Endodermal cell (in vitro differentiated cells): ENCODE measurements at regions not wholly inside any gene's neighbourhood (a gene's known extent, or its start where the extent isn't known, plus 50 kb on each side); places are given as distances from the start of the nearest gene placed in this dataset.
A peak's percentile ranks its signal among the peaks of the same experiment; 100 is the strongest.

Experiments used
- DNase-seq: peaks from one replicate; pipeline ENCODE4 v3.0.0-alpha.2; 2017
- H3K27ac ChIP-seq: 2 replicates; pipeline ENCODE4 v1.5.1; 2013; ENCODE audit warnings: mild to moderate bottlenecking, low read depth, low read length, moderate library complexity
- H3K27me3 ChIP-seq: 2 replicates; pipeline ENCODE4 v1.6.1; 2013; ENCODE audit warnings: mild to moderate bottlenecking, low read length, moderate library complexity; ENCODE audit not compliant: insufficient read depth, control insufficient read depth, poor library complexity, severe bottlenecking
- H3K36me3 ChIP-seq: 2 replicates; pipeline ENCODE4 v1.7.0; 2013; ENCODE audit warnings: mild to moderate bottlenecking, low read length, moderate library complexity; ENCODE audit not compliant: control insufficient read depth, insufficient read depth
- H3K4me1 ChIP-seq: one replicate; pipeline ENCODE4 v1.7.0; 2013; ENCODE audit warnings: low read length; ENCODE audit not compliant: control insufficient read depth, insufficient read depth
- H3K4me3 ChIP-seq: 2 replicates; pipeline ENCODE4 v1.5.1; 2013; ENCODE audit warnings: mild to moderate bottlenecking, low read length, moderate library complexity
- H3K9ac ChIP-seq: 2 replicates; pipeline ENCODE4 v1.6.1; 2013; ENCODE audit warnings: mild to moderate bottlenecking, low read length, moderate library complexity; ENCODE audit not compliant: poor library complexity, severe bottlenecking; ENCODE audit errors: extremely low read depth
- H3K9me3 ChIP-seq: 2 replicates; pipeline ENCODE4 v1.6.1; 2013; ENCODE audit warnings: mild to moderate bottlenecking, low read length, moderate library complexity; ENCODE audit not compliant: control insufficient read depth
- H3K27ac Mint-ChIP-seq: 2 replicates; pipeline ENCODE4 v1.8.0; 2020; ENCODE audit warnings: mixed read lengths
- H3K27me3 Mint-ChIP-seq: 2 replicates; pipeline ENCODE4 v1.8.0; 2021; ENCODE audit warnings: mild to moderate bottlenecking, mixed read lengths; ENCODE audit not compliant: insufficient read depth
- H3K36me3 Mint-ChIP-seq: 2 replicates; pipeline ENCODE4 v1.8.0; 2020; ENCODE audit warnings: low read depth, mixed read lengths
- H3K4me1 Mint-ChIP-seq: 2 replicates; pipeline ENCODE4 v1.8.0; 2020; ENCODE audit warnings: mixed read lengths
- H3K4me3 Mint-ChIP-seq: 2 replicates; pipeline ENCODE4 v1.8.0; 2020; ENCODE audit warnings: mild to moderate bottlenecking, moderate library complexity, mixed read lengths
- H3K9me3 Mint-ChIP-seq: 2 replicates; pipeline ENCODE4 v1.8.0; 2020; ENCODE audit warnings: mild to moderate bottlenecking, mixed read lengths
- CTCF ChIP-seq: fragments of 200-600 bp; sonication (generic); conservative IDR thresholded peaks from 2 replicates; pipeline ENCODE4 v1.5.0; 2021; ENCODE audit warnings: antibody characterized with exemption, mild to moderate bottlenecking
- WGBS, 2 experiments: methylation state at CpG; one replicate each; pipeline versions ENCODE4 v1.1.5 to v1.1.7; 2013; ENCODE audit warnings: missing lambda C conversion rate in 2 of 2, mixed read lengths in 1 of 2; ENCODE audit not compliant: insufficient coverage in 1 of 2, insufficient read length in 1 of 2; 5-methylcytosine and 5-hydroxymethylcytosine counted together

- Histone ChIP-seq H3K9me3 (peaks cover 12% of the 10 kb centered on the region), H3K4me3 (no peak overlapping the region), H3K4me1 (peaks cover 11% of the 10 kb centered on the region), H3K27me3 (peaks cover 35% of the 10 kb centered on the region), H3K27ac (no peak overlapping the region), H3K9ac (no peak overlapping the region), H3K36me3 (no peaks in the 10 kb centered on the region)
- Mint-ChIP-seq H3K36me3 (no peaks in the 10 kb centered on the region), H3K27ac (peak overlapping the region; percentile 29), H3K4me1 (peaks cover 36% of the 10 kb centered on the region), H3K9me3 (peaks cover 2% of the 10 kb centered on the region), H3K4me3 (peak overlapping the region; percentile 21), H3K27me3 (peaks cover 33% of the 10 kb centered on the region)
- 95 to 100% methylated on average over 2 to 7 of the region's 7 CpGs for WGBS, 2 experiments
- no peak for DNase-seq
- no peak for TF ChIP-seq CTCF
Measured at GRCh38 chr17:34155947-34156346, 99.1 kb upstream of the CCL2 start.

- TF ChIP-seq CTCF = no peak
- peak; percentile 70 for DNase-seq
- 56 to 72% methylated on average over 13 to 14 of the region's 16 CpGs for WGBS, 2 experiments
- H3K4me1 ChIP-seq = peaks cover 11% of the 10 kb centered on the region
- peak overlapping the region; percentile 24 for H3K27ac Mint-ChIP-seq
- H3K36me3 ChIP-seq = no peaks in the 10 kb centered on the region
- peaks cover 12% of the 10 kb centered on the region for H3K9me3 ChIP-seq
- no peaks in the 10 kb centered on the region for H3K36me3 Mint-ChIP-seq
- no peak overlapping the region for H3K9ac ChIP-seq
- peaks cover 33% of the 10 kb centered on the region for H3K27me3 Mint-ChIP-seq
- peaks cover 36% of the 10 kb centered on the region for H3K4me1 Mint-ChIP-seq
- H3K27ac ChIP-seq = no peak overlapping the region
- H3K9me3 Mint-ChIP-seq = peaks cover 2% of the 10 kb centered on the region
- peak overlapping the region; percentile 51 for H3K4me3 Mint-ChIP-seq
- H3K4me3 ChIP-seq = peak overlapping the region; percentile 74
- H3K27me3 ChIP-seq = peaks cover 35% of the 10 kb centered on the region
Measured at GRCh38 chr17:34156401-34156740, 98.7 kb upstream of the CCL2 start.

GRCh38 chr17:34156741-34157589, 98.1 kb upstream of the CCL2 start:
- DNase-seq = peak; percentile 97

More at GRCh38 chr17:34156741-34157589, 98.1 kb upstream of the CCL2 start:
- peaks cover 33% of the 10 kb centered on the region for H3K27me3 Mint-ChIP-seq
- H3K9ac ChIP-seq = peak overlapping the region; percentile 58
- peak overlapping the region; percentile 89 for H3K27ac Mint-ChIP-seq
- H3K27ac ChIP-seq = peak overlapping the region; percentile 33
- WGBS, 2 experiments = 2 to 3% methylated on average over 10 to 41 of the region's 42 CpGs
- H3K9me3 Mint-ChIP-seq = peaks cover 2% of the 10 kb centered on the region
- H3K36me3 Mint-ChIP-seq = no peaks in the 10 kb centered on the region
- no peak for TF ChIP-seq CTCF
- H3K4me1 ChIP-seq = peaks cover 11% of the 10 kb centered on the region
- peak overlapping the region; percentile 51 for H3K4me3 Mint-ChIP-seq
- H3K9me3 ChIP-seq = peaks cover 12% of the 10 kb centered on the region
- no peaks in the 10 kb centered on the region for H3K36me3 ChIP-seq
- H3K4me1 Mint-ChIP-seq = peaks cover 42% of the 10 kb centered on the region
- H3K27me3 ChIP-seq = peaks cover 35% of the 10 kb centered on the region
- peak overlapping the region; percentile 74 for H3K4me3 ChIP-seq
